Activated T-cell treated with anti-CD3 and anti-CD28 coated beads for 4 hours (primary cell): ENCODE measurements at regions not wholly inside any gene's neighbourhood (a gene's known extent, or its start where the extent isn't known, plus 50 kb on each side); places are given as distances from the start of the nearest gene placed in this dataset.

Experiments
- DNase-seq: peaks from one replicate; pipeline ENCODE4 v3.0.0-alpha.2; 2020

- no peak for DNase-seq
These were observed 434.2 kb downstream of the ZNF521 start for GRCh38 chr18:24917767-24918166.

DNA sequence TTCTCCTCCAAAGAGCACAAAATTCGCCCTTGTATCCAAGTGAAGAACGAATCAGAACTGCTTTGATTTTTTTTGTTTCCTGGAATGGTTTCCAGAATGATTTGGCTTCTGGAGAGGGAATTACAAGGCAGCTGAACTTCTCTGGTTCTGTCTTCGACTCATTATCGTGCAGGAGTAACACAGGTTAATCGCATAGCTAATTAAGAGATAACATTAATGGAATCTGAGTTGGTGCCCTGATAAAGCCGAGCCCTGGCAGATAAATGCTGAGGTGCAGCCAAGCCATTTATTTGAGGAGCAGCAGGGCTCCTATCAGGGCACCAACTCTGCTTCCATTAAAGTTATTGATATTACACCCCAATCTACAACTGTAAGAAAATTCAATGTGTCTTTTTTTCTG, 433.7 kb downstream of the ZNF521 start:
- no peak for DNase-seq

- no peak for DNase-seq
These were observed 432.7 kb downstream of the ZNF521 start for GRCh38 chr18:24919181-24919797.

- DNase-seq, result no peak
These were observed 429.5 kb downstream of the ZNF521 start for GRCh38 chr18:24922491-24922890.

GRCh38 chr18:24923138-24923537, 428.8 kb downstream of the ZNF521 start:
- DNase-seq, result no peak

- DNase-seq, result no peak
These were observed 427.8 kb downstream of the ZNF521 start for GRCh38 chr18:24924066-24924716.

DNA sequence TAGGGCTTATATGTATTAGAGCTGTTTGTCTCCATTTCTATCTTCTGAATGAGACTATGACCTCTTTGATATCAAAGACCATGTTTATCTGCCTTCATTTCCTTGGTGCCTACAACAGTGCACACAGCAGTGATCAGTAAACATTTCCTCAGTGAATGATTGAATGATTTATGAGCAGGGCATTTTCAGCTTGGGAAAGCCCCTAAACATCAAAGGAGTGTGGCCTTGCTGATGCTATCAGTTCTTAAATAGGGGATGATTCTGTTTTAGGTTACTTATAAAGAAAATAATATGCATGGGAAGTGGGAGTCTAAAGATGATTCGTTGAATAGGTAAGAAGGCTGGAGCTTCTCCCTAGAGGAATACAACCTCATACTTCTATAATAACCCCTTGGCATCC, 425.3 kb downstream of the ZNF521 start:
- no peak for DNase-seq

- no peak for DNase-seq
These were observed 423.6 kb downstream of the ZNF521 start for GRCh38 chr18:24928301-24928878.

GRCh38 chr18:24930478-24930877, 421.5 kb downstream of the ZNF521 start:
- no peak for DNase-seq

DNA sequence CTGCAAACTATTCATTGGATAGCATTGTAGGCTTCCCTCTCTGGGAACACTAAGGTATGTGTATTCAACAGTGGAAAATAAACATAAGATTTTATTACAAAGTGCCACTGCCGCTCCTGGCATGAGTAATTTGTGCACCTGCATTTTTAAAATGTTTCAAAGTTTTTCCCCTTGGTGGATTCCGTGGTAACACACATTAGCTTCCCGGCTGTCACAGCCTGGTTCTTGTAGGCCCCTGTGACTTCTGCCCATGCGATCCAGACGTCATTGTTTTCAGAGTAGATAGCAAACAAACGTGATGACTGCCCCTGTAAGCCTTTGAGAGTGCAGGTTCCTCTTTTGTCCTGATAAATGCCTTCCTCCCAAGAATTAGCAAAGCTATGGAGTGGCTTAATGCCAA, 421.0 kb downstream of the ZNF521 start:
- DNase-seq, result no peak

- DNase-seq, result no peak
These were observed 418.6 kb downstream of the ZNF521 start for GRCh38 chr18:24933345-24933744.

DNA sequence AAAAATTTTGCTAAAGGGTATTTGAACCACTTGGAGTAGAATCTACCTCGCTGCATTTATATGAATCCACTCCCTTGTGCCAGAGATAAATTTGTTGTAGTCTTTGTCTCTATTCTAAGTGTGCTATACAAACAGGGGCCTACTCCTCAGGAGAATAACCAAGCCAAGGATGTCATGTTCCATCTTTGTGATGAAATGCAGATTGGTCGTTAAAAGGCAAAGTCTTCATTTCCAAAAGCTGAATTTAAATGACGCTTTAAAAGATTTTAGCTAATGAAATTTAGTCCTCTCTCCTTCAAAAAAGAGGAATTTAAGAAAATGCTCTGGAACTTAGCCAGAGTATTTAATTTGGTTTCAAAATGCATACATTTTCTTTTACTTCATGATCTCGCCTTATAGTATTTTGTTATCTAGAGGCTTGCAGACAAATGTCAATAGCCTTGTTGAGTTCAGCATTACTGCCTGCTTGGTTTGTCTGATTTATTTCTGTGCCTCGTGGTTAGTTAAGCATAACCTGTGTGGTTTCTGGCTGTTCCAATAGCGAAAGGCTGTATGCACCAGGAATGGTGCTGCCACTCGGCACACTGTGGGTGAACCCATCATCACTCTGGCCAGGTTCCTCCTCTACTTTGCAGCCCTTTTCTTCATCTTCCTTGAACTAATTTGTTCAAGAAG, 417.6 kb downstream of the ZNF521 start:
- no peak for DNase-seq

DNA sequence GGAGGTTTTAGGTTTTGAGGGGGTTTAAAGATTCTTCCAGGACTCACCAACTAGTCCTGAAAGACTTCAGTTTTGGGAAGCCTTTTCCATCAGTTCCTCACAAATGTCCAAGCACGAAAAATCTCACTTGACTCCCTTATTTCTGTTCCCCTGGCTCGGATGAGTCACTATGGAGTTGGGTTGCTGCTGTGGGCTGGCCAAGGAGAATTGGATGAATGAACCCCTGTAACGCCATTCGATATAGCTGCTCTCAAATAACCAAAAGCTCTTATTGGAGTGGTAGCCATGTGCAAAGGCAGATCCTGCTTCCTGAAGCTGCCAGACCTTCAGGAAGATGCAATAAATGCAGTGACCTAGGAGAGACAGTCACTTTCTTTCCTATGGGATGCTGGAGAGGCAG, 417.0 kb downstream of the ZNF521 start:
- DNase-seq, result no peak

- no peak for DNase-seq
These were observed 416.1 kb downstream of the ZNF521 start for GRCh38 chr18:24935896-24936295.

GRCh38 chr18:24936691-24937090, 415.3 kb downstream of the ZNF521 start:
- no peak for DNase-seq

- DNase-seq, result no peak
These were observed 414.2 kb downstream of the ZNF521 start for GRCh38 chr18:24937639-24938275.

DNA sequence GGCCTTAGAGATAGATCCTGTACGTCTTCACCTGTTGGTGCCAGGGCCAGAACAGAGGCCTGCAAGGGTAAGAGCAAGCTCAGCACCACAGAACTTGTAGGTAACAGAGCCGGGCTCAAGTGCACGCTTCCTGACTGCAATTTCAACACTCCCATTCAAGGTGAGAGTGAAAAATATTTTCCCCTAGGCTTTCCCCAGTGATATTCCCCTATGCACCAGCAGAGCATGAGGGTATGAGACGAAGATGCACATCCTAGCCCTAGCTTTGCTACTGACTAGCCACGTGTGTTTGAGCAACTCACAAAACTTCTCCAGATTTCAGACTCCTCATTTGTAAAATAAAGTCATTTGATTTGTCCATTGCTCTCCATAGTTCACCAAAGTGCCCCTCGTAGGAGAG, 411.6 kb downstream of the ZNF521 start:
- DNase-seq, result no peak

- no peak for DNase-seq
These were observed 410.6 kb downstream of the ZNF521 start for GRCh38 chr18:24941174-24941951.

- DNase-seq, result no peak
These were observed 409.8 kb downstream of the ZNF521 start for GRCh38 chr18:24942144-24942543.

DNA sequence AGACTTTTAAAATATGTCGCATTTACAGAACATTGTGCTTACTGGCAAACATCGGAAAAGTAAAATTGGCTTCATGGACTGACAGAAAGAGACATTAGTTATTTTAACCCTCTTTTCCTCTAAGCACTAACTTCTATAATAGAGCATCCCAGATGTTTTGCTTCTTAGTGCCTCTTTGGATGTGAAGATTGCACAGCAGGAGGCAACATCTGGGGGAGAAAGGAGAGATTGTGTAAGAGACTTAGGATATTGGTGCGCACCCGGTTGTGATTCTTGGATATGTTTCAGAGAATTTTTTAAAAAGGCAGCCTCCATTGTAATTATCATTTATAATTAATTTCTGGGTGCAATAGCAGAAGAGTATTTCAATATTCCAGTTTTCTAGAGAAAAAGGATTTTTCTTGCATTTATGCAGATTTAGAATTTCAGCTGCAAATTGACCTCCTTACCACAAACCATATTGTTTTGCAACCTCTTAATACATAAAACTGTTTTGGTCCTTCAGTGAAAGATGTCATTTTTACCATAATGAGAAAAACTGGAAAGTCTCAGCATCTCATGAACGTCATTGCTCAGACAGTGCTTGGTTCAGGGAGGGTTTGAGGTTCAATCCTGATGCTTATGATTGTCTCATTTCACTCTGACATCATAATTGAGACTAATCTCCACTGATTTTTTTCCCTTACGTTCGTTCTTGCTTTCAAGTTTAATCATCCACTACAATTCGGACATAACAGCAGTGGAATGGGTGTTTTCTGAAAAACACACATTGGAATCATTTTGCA, 404.3 kb downstream of the ZNF521 start:
- DNase-seq, result no peak

GRCh38 chr18:24949908-24950307, 402.1 kb downstream of the ZNF521 start:
- DNase-seq, result no peak

GRCh38 chr18:24954341-24954740, 397.6 kb downstream of the ZNF521 start:
- no peak for DNase-seq
